HCT116 (cell line): ENCODE measurements at regions not wholly inside any gene's neighbourhood (a gene's known extent, or its start where the extent isn't known, plus 50 kb on each side); places are given as distances from the start of the nearest gene placed in this dataset.

Source experiments
- CTCF ChIP-seq, 3 experiments: fragments of 200-600 bp in 1 of 3; sonication (generic) in 1 of 3; IDR thresholded peaks in 2 of 3; conservative IDR thresholded peaks in 1 of 3; 2 replicates each; pipeline ENCODE4 v1.5.1; 2012 to 2017; ENCODE audit warnings: low read depth in 2 of 3, low read length in 2 of 3, antibody characterized with exemption in 1 of 3, borderline replicate concordance in 1 of 3, control low read depth in 1 of 3, mild to moderate bottlenecking in 1 of 3, mixed read lengths in 1 of 3, mixed run types in 1 of 3, moderate library complexity in 1 of 3; ENCODE audit not compliant: insufficient read depth in 1 of 3
- ELF1 ChIP-seq: IDR thresholded peaks from 2 replicates; pipeline ENCODE4 v1.6.1; 2012; ENCODE audit warnings: low read depth, borderline replicate concordance
- EZH2phosphoT487 ChIP-seq: fragments of 200-600 bp; IDR thresholded peaks from 2 replicates; pipeline ENCODE4 v1.6.1; 2018; ENCODE audit warnings: antibody characterized with exemption, borderline replicate concordance
- POLR2A ChIP-seq: IDR thresholded peaks from 2 replicates; pipeline ENCODE4 v1.7.0; 2011; ENCODE audit warnings: borderline replicate concordance; ENCODE audit not compliant: insufficient read depth, insufficient read length; ENCODE audit errors: extremely low read depth
- RAD21 ChIP-seq: IDR thresholded peaks from 2 replicates; pipeline ENCODE4 v1.6.1; 2012; ENCODE audit warnings: low read depth, mild to moderate bottlenecking
- YY1 ChIP-seq: IDR thresholded peaks from 2 replicates; pipeline ENCODE4 v1.6.1; 2011; ENCODE audit warnings: low read length, low read depth, moderate library complexity, mild to moderate bottlenecking; ENCODE audit not compliant: insufficient replicate concordance; ENCODE audit errors: extremely low read depth
- ZNF274 ChIP-seq: fragments of 200-500 bp; sonication (Bioruptor generic); IDR thresholded peaks from 2 replicates; pipeline ENCODE4 v1.6.1; 2014; ENCODE audit warnings: mild to moderate bottlenecking, low read depth, low read length, inconsistent platforms

- no peak for TF ChIP-seq EZH2phosphoT487
- TF ChIP-seq ELF1: no peak
- no peak for TF ChIP-seq RAD21
- no peak for TF ChIP-seq POLR2A
- no peak for TF ChIP-seq YY1
- TF ChIP-seq ZNF274: no peak
- TF ChIP-seq CTCF (IDR thresholded peaks at IDR 0.05 in 2 of 3, conservative IDR thresholded peaks at IDR 0.05 in 1 of 3; ENCODE audit: borderline replicate concordance in 1 of 3, insufficient read depth in 1 of 3, low read depth in 2 of 3, low read length in 2 of 3): no peak
Measured at GRCh38 chr7:128152721-128153120, 88.4 kb upstream of the LEP start.
